ENCODE measurements at regions not wholly inside any gene's neighbourhood (a gene's known extent, or its start where the extent isn't known, plus 50 kb on each side); places are given as distances from the start of the nearest gene placed in this dataset.

- no peak for TF ChIP-seq CTCF (tag by site-specific recombination; IDR thresholded peaks at IDR 0.05)
- no peak for TF ChIP-seq ZNF302 (tag by site-specific recombination; IDR thresholded peaks at IDR 0.05; ENCODE audit: low read depth)
- no peak for TF ChIP-seq YY1 (tag by site-specific recombination; IDR thresholded peaks at IDR 0.05)
- no peak for TF ChIP-seq ZNF48 (tag by site-specific recombination; IDR thresholded peaks at IDR 0.05)
- no peak for TF ChIP-seq SETDB1 (IDR thresholded peaks at IDR 0.05; ENCODE audit: insufficient read length, low read length)
- TF ChIP-seq ZBTB6 (tag by site-specific recombination; IDR thresholded peaks at IDR 0.05) = no peak
- no peak for TF ChIP-seq ZFP37 (tag by site-specific recombination; IDR thresholded peaks at IDR 0.05)
- no peak for TF ChIP-seq ZNF138 (tag by site-specific recombination; IDR thresholded peaks at IDR 0.05; ENCODE audit: borderline replicate concordance)
- no peak for TF ChIP-seq ZBTB20 (tag by site-specific recombination; IDR thresholded peaks at IDR 0.05)
- no peak for TF ChIP-seq MEIS1 (CRISPR knock-in tag; IDR thresholded peaks at IDR 0.05; ENCODE audit: borderline replicate concordance)
Observed at GRCh38 chr14:84535484-84535883, 994.5 kb upstream of the FLRT2 start.
